ENCODE measurements at regions not wholly inside any gene's neighbourhood (a gene's known extent, or its start where the extent isn't known, plus 50 kb on each side); places are given as distances from the start of the nearest gene placed in this dataset.

DNA sequence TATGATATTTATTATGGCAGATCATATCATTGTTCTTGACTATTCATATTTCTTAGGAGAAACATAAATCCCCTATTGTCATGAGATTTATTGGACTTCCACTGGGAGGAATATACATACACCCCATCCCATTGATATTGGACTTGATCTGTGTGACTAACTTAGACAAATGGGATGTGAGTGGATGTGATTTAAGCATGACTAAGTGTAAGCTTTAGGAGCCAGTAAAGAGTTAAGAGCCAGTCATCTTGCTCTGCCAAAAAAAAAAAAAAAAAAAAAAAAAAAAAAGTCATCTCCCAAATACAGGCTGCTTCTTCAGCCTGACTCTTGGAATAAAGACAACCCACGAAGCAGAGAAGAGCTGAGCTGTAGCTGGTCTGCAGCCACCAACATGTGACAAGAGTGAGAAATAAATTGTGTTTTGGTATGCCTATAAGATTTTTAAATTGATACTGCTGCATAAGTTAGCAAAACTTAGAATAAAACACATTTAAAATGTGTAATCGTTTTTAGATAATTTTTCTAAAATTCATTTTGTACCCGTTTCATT is 595.0 kb upstream of the LRRC4C start:
- no peak for DNase-seq

DNA sequence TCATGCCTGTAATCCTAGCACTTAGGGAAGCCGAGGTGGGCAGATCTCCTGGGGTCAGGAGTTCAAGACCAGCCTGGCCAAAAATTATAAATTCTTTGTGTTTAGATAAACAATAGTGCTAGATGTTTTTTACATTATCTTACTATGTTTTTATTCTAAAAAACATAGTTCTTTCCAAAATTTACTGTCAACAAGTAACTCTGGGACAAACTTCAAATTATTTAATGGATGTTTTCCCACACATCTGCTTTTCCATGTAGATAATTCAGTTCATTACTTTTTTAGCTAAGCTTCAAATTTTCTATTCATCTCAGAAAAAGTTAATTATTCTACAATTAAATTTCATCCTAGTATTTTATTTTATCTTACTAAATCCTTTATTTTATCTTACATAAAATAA is 596.2 kb upstream of the LRRC4C start:
- DNase-seq: no peak

DNA sequence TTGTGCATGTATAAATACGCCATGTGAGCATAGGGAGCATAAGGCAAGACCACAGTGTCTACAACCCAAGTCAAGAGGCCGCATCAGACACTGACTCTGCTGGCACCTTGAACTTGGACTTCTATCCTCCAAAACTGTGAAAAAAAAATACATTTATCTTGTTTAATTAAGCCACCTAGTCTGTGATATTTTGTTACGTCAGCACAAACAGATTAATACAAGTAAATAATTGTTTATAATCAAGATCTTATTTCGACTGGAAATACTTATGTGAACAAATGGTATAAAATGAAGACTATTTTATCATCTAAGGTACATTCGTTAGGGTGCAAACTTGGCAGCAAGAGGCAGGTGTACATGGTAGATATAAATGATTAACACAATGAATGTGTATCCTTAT is 599.3 kb upstream of the LRRC4C start:
- DNase-seq: no peak

GRCh38 chr11:42065199-42065598 is 605.7 kb upstream of the LRRC4C start:
- DNase-seq: no peak

- no peak for DNase-seq
These were observed 606.7 kb upstream of the LRRC4C start for GRCh38 chr11:42066113-42066512.

DNA sequence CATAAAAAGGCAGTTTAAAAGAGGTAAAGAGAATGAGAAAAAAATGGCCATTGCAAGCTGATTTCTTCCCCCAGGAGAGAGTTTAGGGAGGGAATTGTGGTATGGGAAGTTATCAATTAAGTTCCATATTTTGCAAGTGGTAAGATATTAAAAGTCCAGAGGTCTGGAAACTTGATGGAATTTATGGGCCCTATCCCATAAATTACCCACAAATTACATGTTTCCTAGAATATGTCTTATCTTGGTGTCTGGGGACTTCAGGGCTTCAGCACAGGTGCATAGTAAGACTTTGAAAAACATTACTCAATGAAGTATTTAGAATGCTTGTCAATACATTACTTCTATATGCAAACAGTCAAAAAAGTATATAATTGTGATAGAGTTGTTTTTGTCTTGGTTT is 614.9 kb upstream of the LRRC4C start:
- no peak for DNase-seq

- no peak for DNase-seq
These were observed 615.7 kb upstream of the LRRC4C start for GRCh38 chr11:42075180-42075579.

DNA sequence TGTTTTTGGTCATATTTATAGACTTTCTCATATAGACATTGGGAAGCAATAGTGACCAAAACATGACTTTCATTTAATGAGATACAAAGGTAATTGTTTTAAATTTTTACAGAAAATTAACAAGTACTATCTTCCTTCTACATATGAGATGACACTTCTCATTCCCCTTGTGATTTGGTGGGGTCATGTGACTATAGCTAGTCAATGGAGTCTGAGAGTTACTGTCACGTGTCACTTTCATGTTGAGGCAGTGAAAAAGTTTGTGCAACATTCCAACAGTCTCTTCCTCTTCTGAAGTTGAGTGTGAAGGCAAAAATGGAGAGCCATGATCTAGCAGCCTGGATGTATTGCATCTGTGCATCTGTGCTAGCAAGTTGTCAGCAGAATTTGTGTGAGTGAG is 618.3 kb upstream of the LRRC4C start:
- DNase-seq: no peak

DNA sequence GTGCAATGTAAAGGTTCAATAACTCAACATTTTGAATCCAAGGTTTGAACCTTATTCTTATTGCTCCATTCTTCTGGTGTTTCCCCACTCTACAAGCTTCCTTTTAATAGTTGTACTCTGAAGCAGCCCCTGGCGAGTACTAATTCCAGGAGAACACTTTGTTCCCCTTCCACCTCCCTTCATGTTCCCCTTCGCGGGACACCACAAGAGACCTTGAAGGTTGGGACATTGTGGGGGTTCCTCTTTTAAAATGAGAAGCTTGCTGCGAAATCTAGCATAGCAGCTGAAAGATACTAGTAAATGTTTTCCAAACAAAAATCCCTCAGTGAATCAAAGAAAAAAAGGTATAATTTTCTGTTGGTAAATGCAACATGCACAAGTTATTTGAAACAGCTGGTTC is 626.3 kb upstream of the LRRC4C start:
- no peak for DNase-seq

DNA sequence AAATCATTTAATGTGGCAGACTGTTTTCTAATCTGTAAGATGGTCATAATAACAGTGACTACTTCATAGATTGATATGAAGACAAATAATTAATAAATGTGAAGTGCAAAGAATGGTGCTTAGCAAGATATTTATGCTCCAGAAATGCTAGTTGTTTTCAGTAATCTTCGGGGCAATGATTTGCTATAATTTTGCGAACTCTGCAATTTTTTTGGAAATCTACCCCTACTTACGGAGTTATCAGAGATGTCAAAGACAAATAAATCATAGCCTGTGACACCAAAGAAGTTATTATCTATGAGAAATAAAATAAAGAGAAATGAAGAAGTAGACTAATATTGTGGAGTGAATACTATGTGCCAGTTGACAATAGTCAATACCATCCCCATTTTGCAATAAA is 634.1 kb upstream of the LRRC4C start:
- DNase-seq: no peak

- no peak for DNase-seq
These were observed 638.6 kb upstream of the LRRC4C start for GRCh38 chr11:42098075-42098474.

DNA sequence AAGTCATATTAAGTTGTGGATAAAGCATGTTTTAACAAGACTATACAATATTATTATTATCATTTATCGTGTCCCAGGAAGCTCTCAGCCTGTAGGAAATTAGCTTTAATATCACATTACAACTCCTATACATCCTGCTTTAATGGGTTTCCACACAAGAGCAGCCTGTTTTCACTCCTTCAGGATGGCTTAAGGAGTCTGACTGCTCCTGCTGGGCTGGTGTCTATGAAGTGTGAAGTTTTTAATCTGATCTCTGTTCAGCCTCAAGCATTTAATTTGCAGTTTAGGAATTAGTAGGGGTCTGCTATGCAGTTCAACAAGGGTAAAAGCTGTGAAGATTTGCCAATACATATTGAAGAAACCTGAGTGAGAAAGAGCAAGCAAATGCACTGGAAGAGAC is 653.4 kb upstream of the LRRC4C start:
- no peak for DNase-seq

DNA sequence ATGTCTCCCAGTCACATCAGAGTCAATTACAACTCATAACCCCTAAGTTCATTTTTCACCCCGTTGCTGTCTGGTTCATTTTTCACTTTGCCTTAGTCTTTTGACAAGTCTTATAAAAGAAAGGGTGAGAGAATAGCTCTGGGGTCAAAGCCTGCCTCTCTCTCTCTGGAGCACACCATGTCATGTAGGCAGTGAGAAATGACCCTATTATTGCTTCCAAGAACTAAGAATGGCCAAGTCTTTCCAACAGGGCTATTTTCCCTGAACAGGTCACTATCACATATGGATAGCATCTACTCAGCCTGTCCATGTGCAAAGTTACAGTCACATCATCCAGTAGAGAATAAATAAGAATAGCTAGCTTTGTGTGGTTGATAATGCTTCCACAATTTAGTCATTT is 655.5 kb upstream of the LRRC4C start:
- DNase-seq: no peak

DNA sequence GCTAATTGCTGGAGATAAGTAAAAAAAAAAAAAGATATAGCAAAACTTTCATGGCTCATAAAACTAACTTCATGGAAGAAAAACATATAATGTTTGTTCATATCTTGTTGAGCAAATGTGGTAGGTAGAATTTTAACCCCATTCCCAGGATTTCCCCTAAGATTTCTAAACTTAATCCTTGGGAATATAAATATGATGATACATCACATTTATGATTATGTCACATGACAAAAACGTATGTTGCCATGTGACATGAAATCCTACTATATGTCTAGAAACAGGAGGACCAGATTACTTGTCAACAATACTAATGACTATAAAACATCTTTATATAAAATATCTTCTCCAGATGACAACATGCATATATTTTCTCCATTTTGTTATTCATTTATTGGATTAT is 679.0 kb upstream of the LRRC4C start:
- DNase-seq: no peak

GRCh38 chr11:42145311-42145710 is 685.9 kb upstream of the LRRC4C start:
- no peak for DNase-seq

GRCh38 chr11:42161886-42162285 is 702.4 kb upstream of the LRRC4C start:
- no peak for DNase-seq

DNA sequence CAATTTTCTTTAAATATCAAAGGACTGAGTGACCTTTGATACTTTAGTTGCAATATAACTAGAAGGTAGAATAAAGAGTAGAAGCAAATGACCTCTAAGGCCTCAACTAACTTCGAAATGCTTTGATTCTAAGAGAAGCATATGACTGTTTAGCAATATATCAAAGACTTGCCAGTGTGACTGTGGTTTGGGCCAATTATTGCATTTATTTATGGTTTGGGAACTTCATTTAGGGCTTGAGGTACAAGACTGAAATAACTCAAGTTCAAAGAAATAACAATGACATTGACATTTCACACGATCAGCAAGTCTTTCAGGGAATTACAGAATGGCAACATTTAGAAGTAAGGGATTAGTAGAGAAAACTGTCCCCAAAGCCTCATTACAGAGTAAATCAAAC is 709.7 kb upstream of the LRRC4C start:
- DNase-seq: no peak

GRCh38 chr11:42170601-42171000 is 711.1 kb upstream of the LRRC4C start:
- no peak for DNase-seq

GRCh38 chr11:42171046-42171445 is 711.6 kb upstream of the LRRC4C start:
- no peak for DNase-seq

- no peak for DNase-seq
These were observed 713.0 kb upstream of the LRRC4C start for GRCh38 chr11:42172441-42172840.

GRCh38 chr11:42175203-42175602 is 715.8 kb upstream of the LRRC4C start:
- DNase-seq: no peak

DNA sequence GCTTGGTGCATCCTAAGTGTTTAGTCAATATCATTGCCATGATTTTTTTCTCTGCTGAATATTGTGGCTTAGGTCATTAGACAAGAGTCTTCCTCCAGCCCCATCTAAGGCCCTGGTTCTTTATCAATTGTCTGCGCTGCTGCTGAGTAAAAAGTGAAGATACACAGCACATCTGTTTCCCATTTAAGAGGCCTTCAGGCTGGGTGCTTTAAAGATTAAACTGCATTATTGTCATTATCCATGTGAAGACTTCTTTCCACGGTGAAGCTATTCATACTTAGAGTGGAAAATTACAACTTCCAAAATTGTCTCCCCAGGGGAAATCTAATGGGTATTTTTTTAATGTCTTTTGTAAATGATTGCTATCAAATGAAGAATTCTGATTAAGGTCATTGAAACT is 719.8 kb upstream of the LRRC4C start:
- no peak for DNase-seq

GRCh38 chr11:42195289-42196013 is 736.0 kb upstream of the LRRC4C start:
- DNase-seq: no peak

DNA sequence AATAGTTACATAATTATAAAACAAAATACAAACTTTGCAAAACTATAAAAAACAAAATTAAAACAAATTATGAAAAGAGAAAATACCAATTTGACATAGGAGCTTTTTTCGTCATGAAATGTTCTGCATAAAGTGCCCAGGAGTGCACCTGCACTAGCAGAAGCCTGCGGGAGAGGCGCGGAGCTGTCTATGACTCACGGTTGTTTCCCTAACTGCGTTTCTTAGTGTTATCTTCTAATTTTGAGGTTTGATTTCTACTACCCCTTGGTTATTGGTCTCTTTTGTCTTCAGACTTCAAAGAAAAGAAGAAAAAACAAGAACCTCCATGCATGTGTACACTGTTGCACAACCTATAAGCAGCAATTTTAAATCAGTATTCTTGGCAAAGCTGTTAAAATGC is 740.9 kb upstream of the LRRC4C start:
- no peak for DNase-seq

GRCh38 chr11:42201603-42202148 is 742.2 kb upstream of the LRRC4C start:
- no peak for DNase-seq

All from NCI-H187 (cell line).